Activated naive CD8-positive, alpha-beta T cell treated with anti-CD3 and anti-CD28 coated beads, Interleukin-2, amount 10 ng/mL, durations not matched to agents 7 days and 5 days (primary cell): ENCODE measurements at regions not wholly inside any gene's neighbourhood (a gene's known extent, or its start where the extent isn't known, plus 50 kb on each side); places are given as distances from the start of the nearest gene placed in this dataset.

Source experiments
- ATAC-seq: fragments of 150-1000 bp; cut with Tn5 transposase; one replicate; pipeline ENCODE4 v1.10.0; 2021; ENCODE audit warnings: low read depth, moderate library complexity
- POLR2A ChIA-PET: fragments of 350-600 bp; sonication (Branson Sonifier 250); formaldehyde crosslinking; loops from one replicate; lab custom pipeline; 2021; ENCODE audit warnings: antibody characterized with exemption; lab: Charles Lee
- DNase-seq: peaks from one replicate; pipeline ENCODE4 v3.0.0; 2021
- H3K27ac Mint-ChIP-seq: one replicate; pipeline ENCODE4 v1.8.0; 2022; ENCODE audit warnings: mild to moderate bottlenecking, mixed read lengths
- H3K27me3 Mint-ChIP-seq: one replicate; pipeline ENCODE4 v1.8.0; 2022; ENCODE audit warnings: mild to moderate bottlenecking, moderate library complexity, mixed read lengths
- H3K36me3 Mint-ChIP-seq: one replicate; pipeline ENCODE4 v1.8.0; 2021; ENCODE audit warnings: mild to moderate bottlenecking, mixed read lengths
- H3K4me1 Mint-ChIP-seq: one replicate; pipeline ENCODE4 v1.8.0; 2021; ENCODE audit warnings: mixed read lengths
- H3K4me3 Mint-ChIP-seq: one replicate; pipeline ENCODE4 v1.8.0; 2022; ENCODE audit warnings: mild to moderate bottlenecking, moderate library complexity, mixed read lengths
- H3K9me3 Mint-ChIP-seq: one replicate; pipeline ENCODE4 v1.8.0; 2021; ENCODE audit warnings: mixed read lengths

DNA sequence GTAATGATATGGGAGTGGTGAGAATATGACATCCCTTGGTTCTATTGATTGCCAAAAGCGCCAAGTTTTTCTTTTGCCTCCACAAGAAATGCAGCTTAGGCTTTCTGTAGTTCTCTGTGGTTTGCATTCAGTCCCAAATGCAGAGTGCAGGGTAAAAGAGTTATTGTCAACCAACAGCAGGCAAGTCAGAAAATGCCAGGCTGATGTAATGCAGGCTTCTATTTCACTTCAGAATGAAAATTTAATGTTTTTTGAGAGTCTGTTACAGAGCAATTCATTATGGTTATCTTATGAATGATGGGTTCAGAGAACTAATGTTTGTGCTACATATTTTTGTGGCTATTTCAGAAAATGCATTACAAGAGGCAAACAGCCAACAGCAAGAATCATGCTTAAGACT lies 293.5 kb downstream of the CENPW start:
- Mint-ChIP-seq H3K36me3 (no peaks in the 10 kb centered on the region), H3K9me3 (no peaks in the 10 kb centered on the region), H3K4me3 (no peak overlapping the region), H3K27me3 (no peaks in the 10 kb centered on the region), H3K4me1 (no peaks in the 10 kb centered on the region), H3K27ac (no peak overlapping the region)
- POLR2A ChIA-PET: no interaction called here
- no peak for ATAC-seq
- DNase-seq: no peak

DNA sequence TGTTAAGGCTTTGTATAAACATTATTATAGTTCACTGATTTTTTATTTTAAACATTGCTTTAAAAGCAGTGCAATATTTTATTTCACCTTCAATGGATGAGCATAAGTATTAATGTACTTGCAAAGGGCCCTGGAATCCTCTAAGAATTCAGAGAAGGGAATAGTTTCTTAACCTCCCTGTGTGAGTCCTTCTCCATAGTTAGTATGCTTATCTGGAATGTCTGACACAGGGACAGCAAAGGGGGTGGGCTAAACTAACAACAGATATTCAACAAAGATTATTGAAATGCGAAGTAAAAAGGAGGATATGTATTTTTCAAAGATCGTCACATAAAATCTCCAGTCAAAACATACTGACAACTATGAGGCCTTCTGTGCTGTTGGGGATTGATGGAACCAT lies 300.4 kb downstream of the CENPW start:
- POLR2A ChIA-PET: no interaction called here
- H3K27ac Mint-ChIP-seq: no peak overlapping the region
- H3K4me1 Mint-ChIP-seq: no peaks in the 10 kb centered on the region
- no peaks in the 10 kb centered on the region for H3K9me3 Mint-ChIP-seq
- no peaks in the 10 kb centered on the region for H3K36me3 Mint-ChIP-seq
- DNase-seq (no peak), ATAC-seq (no peak)
- H3K4me3 Mint-ChIP-seq: no peak overlapping the region
- H3K27me3 Mint-ChIP-seq: no peaks in the 10 kb centered on the region

DNA sequence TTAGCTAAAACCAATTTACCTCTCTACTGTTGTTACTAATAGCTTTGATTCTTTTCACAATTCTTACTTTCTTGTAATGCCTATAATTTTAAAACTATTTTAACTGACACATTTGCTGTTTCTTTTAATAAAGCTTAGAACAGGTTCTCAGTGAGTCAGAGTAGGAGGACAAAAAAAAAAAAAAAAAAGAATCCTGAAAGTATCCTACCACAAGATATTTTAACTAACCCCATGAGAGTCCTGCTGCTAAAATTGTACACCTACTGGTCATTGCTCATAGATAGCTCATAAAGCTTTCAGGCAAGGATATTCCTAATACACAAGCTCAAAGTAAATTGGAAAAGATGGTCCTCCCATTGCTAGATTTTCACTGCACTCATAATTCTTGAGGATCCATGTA lies 301.0 kb downstream of the CENPW start:
- Mint-ChIP-seq H3K4me3 (no peak overlapping the region), H3K36me3 (no peaks in the 10 kb centered on the region), H3K4me1 (no peaks in the 10 kb centered on the region), H3K27ac (no peak overlapping the region), H3K9me3 (no peaks in the 10 kb centered on the region), H3K27me3 (no peaks in the 10 kb centered on the region)
- no peak for ATAC-seq
- no peak for DNase-seq
- POLR2A ChIA-PET: no interaction called here

DNA sequence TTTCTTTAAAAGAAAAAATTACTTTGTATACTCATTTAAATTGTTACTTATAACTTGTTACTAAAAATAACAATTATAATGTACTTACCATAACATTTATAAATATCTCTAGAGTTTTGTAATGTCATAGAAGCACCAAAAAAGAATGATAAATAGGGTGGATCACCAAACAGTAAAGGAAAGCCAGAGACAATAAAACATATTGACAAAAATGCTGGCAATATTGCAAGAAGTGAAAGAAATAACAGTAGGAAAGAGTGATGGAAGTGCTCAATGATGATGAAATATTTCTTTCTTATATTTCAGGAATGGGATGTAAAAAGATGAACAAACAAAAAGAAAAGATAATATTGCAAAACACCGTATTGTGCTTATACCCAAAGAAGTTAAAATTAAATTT lies 301.7 kb downstream of the CENPW start:
- Mint-ChIP-seq H3K27ac (no peak overlapping the region), H3K36me3 (no peaks in the 10 kb centered on the region), H3K27me3 (no peaks in the 10 kb centered on the region), H3K4me3 (no peak overlapping the region), H3K9me3 (no peaks in the 10 kb centered on the region), H3K4me1 (no peaks in the 10 kb centered on the region)
- POLR2A ChIA-PET: no interaction called here
- DNase-seq: no peak
- ATAC-seq: no peak

DNA sequence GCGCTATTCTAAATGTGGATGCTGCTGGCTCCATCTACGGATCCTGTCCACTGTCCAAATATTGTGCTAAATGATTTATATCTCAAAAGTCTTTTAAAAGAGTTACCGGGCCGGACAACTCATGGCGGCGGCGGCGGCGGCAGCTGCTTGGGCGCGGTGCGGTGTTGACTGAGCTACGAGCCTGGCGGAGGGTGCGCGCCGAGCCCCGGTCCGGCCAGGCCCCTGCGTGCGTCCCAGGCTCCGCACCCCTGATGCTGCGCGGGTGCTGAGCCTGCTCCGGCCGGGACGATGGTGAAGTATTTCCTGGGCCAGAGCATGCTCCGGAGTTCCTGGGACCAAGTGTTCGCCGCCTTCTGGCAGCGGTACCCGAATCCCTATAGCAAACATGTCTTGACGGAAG lies 303.4 kb downstream of the CENPW start:
- no peak overlapping the region for H3K4me3 Mint-ChIP-seq
- DNase-seq: peak; percentile 15
- no peaks in the 10 kb centered on the region for H3K9me3 Mint-ChIP-seq
- H3K27me3 Mint-ChIP-seq: no peaks in the 10 kb centered on the region
- no peak overlapping the region for H3K27ac Mint-ChIP-seq
- H3K4me1 Mint-ChIP-seq: no peaks in the 10 kb centered on the region
- no peak for ATAC-seq
- POLR2A ChIA-PET: no interaction called here
- no peaks in the 10 kb centered on the region for H3K36me3 Mint-ChIP-seq

DNA sequence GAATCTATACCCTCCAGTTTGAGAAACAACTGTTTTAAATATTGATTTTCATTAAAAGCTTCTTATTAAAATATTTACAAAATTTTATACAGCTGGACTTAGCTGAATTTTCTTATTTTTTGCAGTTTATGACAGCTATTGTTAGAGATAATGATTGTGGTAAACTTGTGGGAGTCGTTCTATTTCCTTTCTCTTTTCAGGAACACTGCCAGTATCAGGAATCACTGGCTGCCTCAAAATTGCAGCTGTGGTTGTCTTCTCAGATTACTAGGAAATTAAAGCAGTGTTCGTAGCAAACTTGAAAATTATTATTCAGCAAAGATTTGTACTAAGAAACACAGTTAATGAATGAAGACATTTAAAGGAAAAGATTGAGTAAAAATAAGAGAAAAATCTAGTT lies 311.0 kb downstream of the CENPW start:
- no peaks in the 10 kb centered on the region for H3K27me3 Mint-ChIP-seq
- DNase-seq (no peak), ATAC-seq (no peak)
- H3K27ac Mint-ChIP-seq: no peak overlapping the region
- POLR2A ChIA-PET: no interaction called here
- H3K4me1 Mint-ChIP-seq: no peaks in the 10 kb centered on the region
- no peaks in the 10 kb centered on the region for H3K36me3 Mint-ChIP-seq
- H3K4me3 Mint-ChIP-seq: no peak overlapping the region
- H3K9me3 Mint-ChIP-seq: peaks cover 5% of the 10 kb centered on the region

DNA sequence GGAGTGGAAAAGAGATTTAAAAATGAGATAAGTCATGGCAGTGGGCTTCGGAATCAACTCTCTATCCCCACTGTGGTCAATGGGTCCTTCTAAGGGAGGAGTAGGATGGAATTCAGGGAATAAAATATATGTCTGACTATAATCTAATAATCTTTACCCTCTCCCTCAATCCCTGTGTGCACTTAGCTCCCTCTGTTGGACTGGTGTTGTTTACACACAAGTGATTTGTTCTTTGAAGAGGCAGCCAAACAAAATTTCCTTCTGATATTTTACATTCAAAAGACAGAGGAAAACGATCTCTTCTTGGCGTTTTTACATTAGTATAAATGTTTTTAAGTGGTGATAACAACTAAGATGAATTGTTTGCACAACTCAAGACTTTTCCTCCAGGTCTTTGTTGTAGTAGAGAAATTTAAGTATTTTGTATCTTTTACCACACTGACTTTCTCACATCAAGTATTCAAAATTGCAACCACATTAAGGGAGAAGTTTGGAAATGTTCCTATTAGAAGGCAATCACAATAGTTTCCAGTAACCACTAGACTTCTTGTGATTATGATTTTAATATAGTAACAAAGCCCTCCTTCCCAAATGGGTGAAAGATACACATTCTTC lies 317.8 kb downstream of the CENPW start:
- H3K27me3 Mint-ChIP-seq: peaks cover 2% of the 10 kb centered on the region
- no peak overlapping the region for H3K4me3 Mint-ChIP-seq
- H3K36me3 Mint-ChIP-seq: no peaks in the 10 kb centered on the region
- no peak for ATAC-seq
- no peak overlapping the region for H3K27ac Mint-ChIP-seq
- no peaks in the 10 kb centered on the region for H3K4me1 Mint-ChIP-seq
- POLR2A ChIA-PET: no interaction called here
- DNase-seq: no peak
- H3K9me3 Mint-ChIP-seq: peaks cover 5% of the 10 kb centered on the region

DNA sequence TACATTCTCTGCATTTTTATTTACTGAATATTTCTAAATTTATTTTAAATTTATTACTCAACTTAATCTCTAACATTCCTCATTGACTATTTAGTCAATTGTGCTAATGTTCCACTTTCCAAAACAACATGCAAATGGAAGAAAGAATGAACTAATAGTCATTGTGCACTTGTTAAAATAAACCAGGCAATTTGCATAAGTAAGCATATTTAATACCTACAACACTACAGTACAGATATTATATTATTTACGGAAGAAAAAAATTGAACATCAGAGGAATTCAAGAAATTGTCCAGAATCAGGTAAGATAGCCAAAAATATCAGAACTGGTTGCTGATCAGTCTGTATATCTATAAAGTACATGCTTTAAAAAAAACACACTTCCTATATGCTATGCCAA lies 320.5 kb downstream of the CENPW start:
- Mint-ChIP-seq H3K36me3 (no peaks in the 10 kb centered on the region), H3K4me3 (no peak overlapping the region), H3K4me1 (no peaks in the 10 kb centered on the region), H3K27me3 (peaks cover 2% of the 10 kb centered on the region), H3K9me3 (no peaks in the 10 kb centered on the region), H3K27ac (no peak overlapping the region)
- POLR2A ChIA-PET: no interaction called here
- DNase-seq (no peak), ATAC-seq (no peak)

DNA sequence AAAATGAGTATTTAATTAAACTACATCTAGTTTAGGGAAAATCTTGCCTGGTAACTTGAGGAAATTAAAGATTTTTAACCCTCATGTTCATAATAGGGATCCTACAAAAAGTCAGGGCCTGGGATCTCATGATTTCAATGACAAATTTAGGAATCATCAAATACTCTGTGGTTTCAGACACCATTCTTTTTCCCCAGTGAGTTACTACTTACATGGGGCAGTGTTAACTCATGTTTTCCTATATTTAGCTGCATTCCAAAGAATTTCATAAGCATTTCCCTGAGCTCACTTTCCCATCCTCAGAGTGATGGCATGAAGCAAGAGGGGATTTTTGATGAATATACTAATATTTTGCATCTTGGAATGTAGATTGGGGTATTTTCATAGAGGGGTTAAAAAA lies 321.7 kb downstream of the CENPW start:
- no peaks in the 10 kb centered on the region for H3K36me3 Mint-ChIP-seq
- peaks cover 2% of the 10 kb centered on the region for H3K27me3 Mint-ChIP-seq
- H3K9me3 Mint-ChIP-seq: no peaks in the 10 kb centered on the region
- no peak for DNase-seq
- H3K27ac Mint-ChIP-seq: no peak overlapping the region
- POLR2A ChIA-PET: no interaction called here
- ATAC-seq: no peak
- no peaks in the 10 kb centered on the region for H3K4me1 Mint-ChIP-seq
- H3K4me3 Mint-ChIP-seq: no peak overlapping the region

DNA sequence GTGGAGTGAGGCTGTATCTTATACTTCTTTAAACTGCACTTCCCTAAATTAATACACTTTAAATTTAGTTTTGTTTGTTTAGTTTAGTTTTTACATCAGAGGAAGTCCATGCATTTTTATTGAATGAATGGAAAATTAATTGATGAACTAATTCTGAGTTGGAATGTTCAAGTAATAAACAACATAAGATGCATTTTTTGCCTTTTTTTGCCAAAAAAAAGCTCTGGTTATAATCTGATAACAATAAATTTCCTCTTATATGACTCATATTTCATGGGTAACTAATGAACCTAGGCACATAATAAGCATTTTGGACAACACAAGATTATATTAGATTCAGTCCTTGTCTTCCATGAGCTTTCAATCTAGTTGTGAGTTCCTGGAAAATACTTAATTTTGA lies 323.1 kb downstream of the CENPW start:
- POLR2A ChIA-PET: no interaction called here
- no peak for ATAC-seq
- Mint-ChIP-seq H3K4me1 (no peaks in the 10 kb centered on the region), H3K4me3 (no peak overlapping the region), H3K9me3 (no peaks in the 10 kb centered on the region), H3K36me3 (no peaks in the 10 kb centered on the region), H3K27me3 (no peaks in the 10 kb centered on the region), H3K27ac (no peak overlapping the region)
- no peak for DNase-seq

DNA sequence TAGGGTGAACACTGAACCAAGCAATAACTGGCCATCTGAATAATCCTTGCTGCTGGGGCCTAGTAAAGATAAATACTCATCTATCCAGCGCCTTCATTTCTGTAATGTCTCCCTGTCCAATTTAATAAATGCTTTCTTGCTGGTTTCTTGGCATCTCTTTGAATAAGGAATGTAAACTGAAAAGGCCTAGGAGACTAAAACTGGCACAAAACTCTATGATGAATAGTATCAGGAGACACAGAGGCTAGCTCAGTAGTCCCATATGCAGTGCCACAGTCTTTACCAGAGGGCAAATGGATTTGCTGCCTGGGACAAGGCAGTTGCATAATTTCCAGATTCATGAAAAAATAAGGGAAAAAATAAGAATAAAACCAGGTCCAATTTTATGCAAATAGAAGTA lies 324.4 kb downstream of the CENPW start:
- DNase-seq: no peak
- no peaks in the 10 kb centered on the region for H3K36me3 Mint-ChIP-seq
- H3K4me1 Mint-ChIP-seq: no peaks in the 10 kb centered on the region
- POLR2A ChIA-PET: no interaction called here
- H3K27ac Mint-ChIP-seq: no peak overlapping the region
- H3K4me3 Mint-ChIP-seq: no peak overlapping the region
- H3K27me3 Mint-ChIP-seq: no peaks in the 10 kb centered on the region
- ATAC-seq: no peak
- no peaks in the 10 kb centered on the region for H3K9me3 Mint-ChIP-seq

DNA sequence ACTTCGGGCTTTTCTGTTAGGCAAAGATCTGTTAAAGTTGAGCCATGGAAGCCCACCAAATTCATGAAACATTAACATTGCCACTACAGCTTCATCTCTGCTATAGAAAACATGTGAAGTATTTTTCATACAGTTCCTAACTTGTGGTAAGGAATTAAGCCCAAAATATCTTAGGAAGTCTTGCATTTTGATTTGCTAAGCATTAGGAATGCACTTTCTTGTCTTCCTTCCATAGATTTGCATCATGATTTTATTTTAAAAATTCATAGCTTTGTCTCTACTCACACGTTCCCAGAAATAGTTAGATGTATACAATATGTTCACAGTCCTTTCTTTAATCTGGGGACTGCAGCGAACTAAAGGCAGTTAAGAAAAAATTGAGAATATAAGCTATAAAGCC lies 325.6 kb downstream of the CENPW start:
- no peaks in the 10 kb centered on the region for H3K36me3 Mint-ChIP-seq
- no peak overlapping the region for H3K27ac Mint-ChIP-seq
- no peak overlapping the region for H3K4me3 Mint-ChIP-seq
- no peaks in the 10 kb centered on the region for H3K4me1 Mint-ChIP-seq
- ATAC-seq: no peak
- no peaks in the 10 kb centered on the region for H3K27me3 Mint-ChIP-seq
- H3K9me3 Mint-ChIP-seq: no peaks in the 10 kb centered on the region
- POLR2A ChIA-PET: no interaction called here
- DNase-seq: no peak

DNA sequence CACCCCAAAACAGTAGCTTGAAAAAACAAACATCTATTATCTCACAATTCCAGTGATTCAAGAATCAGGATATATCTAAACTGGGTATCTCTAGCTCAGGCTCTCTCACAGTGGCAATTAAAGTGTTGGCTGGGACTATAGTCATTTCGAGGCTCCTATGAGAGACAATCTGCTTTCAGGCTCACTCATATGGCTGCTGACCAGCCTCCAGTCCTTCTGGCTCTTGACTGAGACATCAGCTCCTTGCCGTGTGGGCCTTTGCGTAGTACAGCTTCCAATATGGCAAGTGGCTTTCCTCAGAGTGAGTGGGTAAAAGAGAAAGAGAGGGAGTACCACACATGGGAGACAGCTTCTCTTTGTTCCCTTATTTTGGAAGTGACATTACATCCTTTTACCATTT lies 327.2 kb downstream of the CENPW start:
- Mint-ChIP-seq H3K27ac (no peak overlapping the region), H3K9me3 (no peaks in the 10 kb centered on the region), H3K27me3 (no peaks in the 10 kb centered on the region), H3K4me1 (no peaks in the 10 kb centered on the region), H3K36me3 (no peaks in the 10 kb centered on the region), H3K4me3 (no peak overlapping the region)
- ATAC-seq (no peak), DNase-seq (no peak)
- POLR2A ChIA-PET: no interaction called here

DNA sequence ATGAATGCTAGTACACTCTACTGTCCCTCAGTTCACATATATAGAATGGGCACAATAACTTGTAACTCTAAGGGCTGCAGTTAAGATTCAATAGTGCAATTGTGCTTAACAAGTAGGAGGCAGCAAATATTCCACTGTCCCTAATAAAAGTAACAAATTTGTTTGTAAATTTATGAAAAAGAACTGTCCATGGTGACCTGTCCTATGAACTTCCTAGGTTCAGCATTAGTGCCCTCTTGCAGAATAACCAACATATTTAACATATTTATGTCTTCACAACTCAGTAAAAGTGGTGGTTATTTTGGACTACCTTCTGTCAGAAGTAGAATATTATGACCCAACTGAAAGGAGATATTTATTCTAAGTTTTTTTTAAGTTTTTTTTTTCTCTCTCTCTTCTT lies 327.8 kb downstream of the CENPW start:
- Mint-ChIP-seq H3K36me3 (no peaks in the 10 kb centered on the region), H3K27ac (no peak overlapping the region), H3K4me3 (no peak overlapping the region), H3K9me3 (no peaks in the 10 kb centered on the region), H3K27me3 (no peaks in the 10 kb centered on the region), H3K4me1 (peaks cover 2% of the 10 kb centered on the region)
- DNase-seq (no peak), ATAC-seq (no peak)
- POLR2A ChIA-PET: no interaction called here

DNA sequence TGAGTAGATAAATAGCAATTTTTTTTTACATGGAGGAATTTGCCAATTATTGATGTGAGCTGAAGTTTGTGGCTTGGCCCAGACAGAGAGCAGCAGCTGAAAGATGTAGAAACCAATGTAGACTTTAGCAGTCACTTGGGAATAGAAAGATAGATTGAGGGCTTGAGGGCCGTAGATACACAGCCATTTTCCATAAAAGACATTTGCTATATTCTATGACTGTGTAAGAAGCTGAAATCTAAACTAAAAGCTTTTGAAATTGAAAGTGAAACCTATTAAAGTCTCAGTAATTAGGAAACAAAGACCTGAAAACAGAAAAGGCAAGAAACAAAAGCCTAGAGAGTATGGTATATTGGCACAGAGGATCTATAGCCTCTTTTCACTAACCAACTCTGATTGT lies 332.7 kb downstream of the CENPW start:
- Mint-ChIP-seq H3K4me3 (no peak overlapping the region), H3K27me3 (no peaks in the 10 kb centered on the region), H3K4me1 (peaks cover 2% of the 10 kb centered on the region), H3K9me3 (no peaks in the 10 kb centered on the region), H3K36me3 (no peaks in the 10 kb centered on the region), H3K27ac (no peak overlapping the region)
- POLR2A ChIA-PET: no interaction called here
- ATAC-seq (no peak), DNase-seq (no peak)
